SK-N-SH (cell line): ENCODE measurements at regions not wholly inside any gene's neighbourhood (a gene's known extent, or its start where the extent isn't known, plus 50 kb on each side); places are given as distances from the start of the nearest gene placed in this dataset.

Experiments
- CTCF ChIA-PET: fragments of 300-600, 350-600 bp; formaldehyde crosslinking; extraction: SDS; loops from one replicate; lab custom pipeline; 2021; lab: Yijun Ruan, JAX
- POLR2A ChIA-PET: fragments of 350-600 bp; sonication (Branson Sonifier 250); formaldehyde crosslinking; extraction: SDS; loops from one replicate; lab custom pipeline; 2020; ENCODE audit warnings: antibody characterized with exemption, inconsistent platforms; lab: Yijun Ruan, JAX
- DNase-seq: peaks from one replicate; pipeline ENCODE4 v3.0.0; 2012
- H2AFZ ChIP-seq: fragments of 200-600 bp; sonication (generic); 2 replicates; pipeline ENCODE4 v1.8.1; 2016; ENCODE audit warnings: antibody characterized with exemption, mild to moderate bottlenecking, low read depth
- H3F3A ChIP-seq: fragments of 200-600 bp; sonication (generic); replicated peaks from 2 replicates; pipeline ENCODE3; 2016; ENCODE audit warnings: antibody characterized with exemption, mild to moderate bottlenecking; ENCODE audit not compliant: insufficient read depth
- H3K27ac ChIP-seq, 2 experiments: fragments of 200-500 bp in 1 of 2; fragments of 200-600 bp in 1 of 2; sonication (Bioruptor generic) in 1 of 2; sonication (generic), shearing (Covaris generic) in 1 of 2; 2 replicates each; pipeline versions ENCODE4 v1.5.1 to v1.6.1; 2014 to 2016; ENCODE audit warnings: low read depth in 2 of 2, inconsistent platforms in 1 of 2, low read length in 1 of 2, mild to moderate bottlenecking in 1 of 2, mixed read lengths in 1 of 2
- H3K27me3 ChIP-seq: fragments of 200-600 bp; sonication (generic), shearing (Covaris generic); 2 replicates; pipeline ENCODE4 v1.6.1; 2016; ENCODE audit warnings: mixed run types; ENCODE audit not compliant: insufficient read depth
- H3K36me3 ChIP-seq, 2 experiments: fragments of 200-500 bp in 1 of 2; fragments of 200-600 bp in 1 of 2; sonication (Bioruptor generic) in 1 of 2; sonication (generic) in 1 of 2; replicated peaks in 1 of 2; 2 replicates each; pipeline versions ENCODE3 to v1.5.1; 2014 to 2016; ENCODE audit warnings: low read length in 1 of 2, mild to moderate bottlenecking in 1 of 2; ENCODE audit not compliant: insufficient read depth in 2 of 2, control insufficient read depth in 1 of 2
- H3K4me1 ChIP-seq, 2 experiments: fragments of 200-500 bp in 1 of 2; fragments of 200-600 bp in 1 of 2; sonication (Bioruptor generic) in 1 of 2; sonication (generic), shearing (Covaris generic) in 1 of 2; 2 replicates each; pipeline versions ENCODE4 v1.5.1 to v1.6.1; 2014 to 2016; ENCODE audit warnings: low read depth in 1 of 2, low read length in 1 of 2, mixed run types in 1 of 2; ENCODE audit not compliant: insufficient read depth in 2 of 2, control insufficient read depth in 1 of 2
- H3K4me2 ChIP-seq: fragments of 200-600 bp; sonication (generic), shearing (Covaris generic); 2 replicates; pipeline ENCODE4 v1.6.1; 2017; ENCODE audit warnings: mixed run types
- H3K4me3 ChIP-seq, 2 experiments: fragments of 200-500 bp in 1 of 2; fragments of 200-600 bp in 1 of 2; sonication (Bioruptor generic) in 1 of 2; sonication (generic), shearing (Covaris generic) in 1 of 2; 2 replicates each; pipeline versions ENCODE4 v1.5.1 to v1.8.1; 2014 to 2016; ENCODE audit warnings: low read depth in 2 of 2, inconsistent platforms in 1 of 2, low read length in 1 of 2, mild to moderate bottlenecking in 1 of 2, mixed read lengths in 1 of 2, moderate library complexity in 1 of 2
- H3K79me2 ChIP-seq: fragments of 200-600 bp; sonication (generic); 2 replicates; pipeline ENCODE4 v1.8.1; 2017; ENCODE audit warnings: mild to moderate bottlenecking; ENCODE audit not compliant: insufficient read depth
- H3K9ac ChIP-seq: fragments of 200-600 bp; sonication (generic); 2 replicates; pipeline ENCODE4 v1.6.1; 2017; ENCODE audit warnings: mixed run types
- H3K9me2 ChIP-seq: fragments of 200-600 bp; sonication (generic); 2 replicates; pipeline ENCODE4 v1.6.1; 2017; ENCODE audit warnings: mixed run types
- H3K9me3 ChIP-seq: fragments of 200-600 bp; sonication (generic); 2 replicates; pipeline ENCODE4 v1.6.1; 2017; ENCODE audit warnings: mixed run types, mild to moderate bottlenecking, moderate library complexity
- H4K20me1 ChIP-seq: fragments of 200-600 bp; sonication (generic); 2 replicates; pipeline ENCODE4 v1.6.1; 2017; ENCODE audit warnings: mild to moderate bottlenecking, mixed run types; ENCODE audit not compliant: insufficient read depth
- ELF1 ChIP-seq: IDR thresholded peaks from 2 replicates; pipeline ENCODE4 v1.4.0; 2012
- EP300 ChIP-seq, 2 experiments: IDR thresholded peaks; 2 replicates each; pipeline versions ENCODE4 v1.4.0 to v1.6.1; 2012; ENCODE audit warnings: borderline replicate concordance in 1 of 2, low read depth in 1 of 2, low read length in 1 of 2
- EZH2phosphoT487 ChIP-seq: fragments of 200-600 bp; sonication (generic); IDR thresholded peaks from 2 replicates; pipeline ENCODE4 v1.6.1; 2017; ENCODE audit warnings: low read depth, mixed run types, mild to moderate bottlenecking, antibody characterized with exemption, moderate library complexity, borderline replicate concordance
- FOXM1 ChIP-seq: IDR thresholded peaks from 2 replicates; pipeline ENCODE4 v1.4.0; 2012; ENCODE audit warnings: low read depth, mild to moderate bottlenecking
- GABPA ChIP-seq: IDR thresholded peaks from 2 replicates; pipeline ENCODE4 v1.4.0; 2012; ENCODE audit warnings: low read depth, mild to moderate bottlenecking
- JUND ChIP-seq: IDR thresholded peaks from 2 replicates; pipeline ENCODE4 v1.4.0; 2012
- MXI1 ChIP-seq: IDR thresholded peaks from 2 replicates; pipeline ENCODE4 v1.6.1; 2012; ENCODE audit warnings: mild to moderate bottlenecking, low read depth, low read length, improper control_type of control experiment
- NFIC ChIP-seq: IDR thresholded peaks from 2 replicates; pipeline ENCODE4 v1.4.0; 2012; ENCODE audit warnings: borderline replicate concordance
- RAD21 ChIP-seq: IDR thresholded peaks from 2 replicates; pipeline ENCODE4 v1.6.1; 2012; ENCODE audit warnings: mild to moderate bottlenecking, low read length
- RFX5 ChIP-seq: IDR thresholded peaks from 2 replicates; pipeline ENCODE4 v1.6.1; 2012; ENCODE audit warnings: mild to moderate bottlenecking, improper control_type of control experiment, low read length
- RXRA ChIP-seq: IDR thresholded peaks from 2 replicates; pipeline ENCODE4 v1.4.0; 2012; ENCODE audit warnings: low read depth, mild to moderate bottlenecking, borderline replicate concordance
- SIN3A ChIP-seq: IDR thresholded peaks from 2 replicates; pipeline ENCODE4 v1.6.1; 2012; ENCODE audit warnings: low read depth, mild to moderate bottlenecking, low read length, moderate library complexity, borderline replicate concordance
- SMC3 ChIP-seq: IDR thresholded peaks from 2 replicates; pipeline ENCODE4 v1.6.1; 2012; ENCODE audit warnings: low read depth, low read length, improper control_type of control experiment
- TCF12 ChIP-seq: IDR thresholded peaks from 2 replicates; pipeline ENCODE4 v1.4.0; 2012
- WGBS: methylation state at CpG from one replicate; pipeline ENCODE4 v1.1.6; 2017; ENCODE audit warnings: low lambda C conversion rate; 5-methylcytosine and 5-hydroxymethylcytosine counted together
- TF ChIP-seq, protein P1 (sequence below): fragments of 150-350 bp; IDR thresholded peaks from 2 replicates; pipeline ENCODE4 v1.6.1; 2017; ENCODE audit warnings: antibody characterized with exemption, low read length, low read depth, borderline replicate concordance
- TF ChIP-seq, protein P2 (sequence below): IDR thresholded peaks from 2 replicates; pipeline ENCODE4 v1.6.1; 2012; ENCODE audit warnings: mild to moderate bottlenecking, low read depth, low read length, moderate library complexity
- TF ChIP-seq, protein P3 (sequence below): fragments of 200-600 bp; sonication (generic); IDR thresholded peaks from 2 replicates; pipeline ENCODE4 v1.6.1; 2017; ENCODE audit warnings: antibody characterized with exemption, mild to moderate bottlenecking, moderate library complexity

DNA sequence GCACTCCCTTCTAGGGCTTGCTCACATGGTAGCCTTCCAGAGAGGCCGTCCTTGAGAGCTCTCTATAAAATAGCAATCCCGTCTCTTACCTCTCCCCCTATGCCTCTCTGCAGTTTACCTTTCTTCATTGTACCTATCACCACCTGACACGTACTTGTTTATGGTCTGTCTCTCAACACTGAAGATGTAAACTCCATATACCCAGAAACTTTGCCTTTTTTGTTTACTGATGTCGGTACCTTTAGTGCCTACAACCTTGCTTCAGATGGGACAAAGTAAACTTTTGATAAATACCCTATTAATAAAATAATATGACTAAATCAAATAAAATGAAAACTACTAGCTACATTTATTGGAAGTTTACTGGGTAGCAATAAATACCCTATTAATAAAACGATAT is 220.6 kb downstream of the GPAM start:
- DNase-seq: no peak
- no peaks in the 10 kb centered on the region for H3K9me2 ChIP-seq
- TF ChIP-seq NFIC: no peak
- TF ChIP-seq RFX5: no peak
- TF ChIP-seq ELF1: no peak
- no peak for TF ChIP-seq MXI1
- TF ChIP-seq, protein P1, sequence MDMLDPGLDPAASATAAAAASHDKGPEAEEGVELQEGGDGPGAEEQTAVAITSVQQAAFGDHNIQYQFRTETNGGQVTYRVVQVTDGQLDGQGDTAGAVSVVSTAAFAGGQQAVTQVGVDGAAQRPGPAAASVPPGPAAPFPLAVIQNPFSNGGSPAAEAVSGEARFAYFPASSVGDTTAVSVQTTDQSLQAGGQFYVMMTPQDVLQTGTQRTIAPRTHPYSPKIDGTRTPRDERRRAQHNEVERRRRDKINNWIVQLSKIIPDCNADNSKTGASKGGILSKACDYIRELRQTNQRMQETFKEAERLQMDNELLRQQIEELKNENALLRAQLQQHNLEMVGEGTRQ: no peak
- TF ChIP-seq SMC3: no peak
- TF ChIP-seq RAD21: no peak
- no peak for TF ChIP-seq JUND
- no peak for TF ChIP-seq FOXM1
- TF ChIP-seq, protein P2, sequence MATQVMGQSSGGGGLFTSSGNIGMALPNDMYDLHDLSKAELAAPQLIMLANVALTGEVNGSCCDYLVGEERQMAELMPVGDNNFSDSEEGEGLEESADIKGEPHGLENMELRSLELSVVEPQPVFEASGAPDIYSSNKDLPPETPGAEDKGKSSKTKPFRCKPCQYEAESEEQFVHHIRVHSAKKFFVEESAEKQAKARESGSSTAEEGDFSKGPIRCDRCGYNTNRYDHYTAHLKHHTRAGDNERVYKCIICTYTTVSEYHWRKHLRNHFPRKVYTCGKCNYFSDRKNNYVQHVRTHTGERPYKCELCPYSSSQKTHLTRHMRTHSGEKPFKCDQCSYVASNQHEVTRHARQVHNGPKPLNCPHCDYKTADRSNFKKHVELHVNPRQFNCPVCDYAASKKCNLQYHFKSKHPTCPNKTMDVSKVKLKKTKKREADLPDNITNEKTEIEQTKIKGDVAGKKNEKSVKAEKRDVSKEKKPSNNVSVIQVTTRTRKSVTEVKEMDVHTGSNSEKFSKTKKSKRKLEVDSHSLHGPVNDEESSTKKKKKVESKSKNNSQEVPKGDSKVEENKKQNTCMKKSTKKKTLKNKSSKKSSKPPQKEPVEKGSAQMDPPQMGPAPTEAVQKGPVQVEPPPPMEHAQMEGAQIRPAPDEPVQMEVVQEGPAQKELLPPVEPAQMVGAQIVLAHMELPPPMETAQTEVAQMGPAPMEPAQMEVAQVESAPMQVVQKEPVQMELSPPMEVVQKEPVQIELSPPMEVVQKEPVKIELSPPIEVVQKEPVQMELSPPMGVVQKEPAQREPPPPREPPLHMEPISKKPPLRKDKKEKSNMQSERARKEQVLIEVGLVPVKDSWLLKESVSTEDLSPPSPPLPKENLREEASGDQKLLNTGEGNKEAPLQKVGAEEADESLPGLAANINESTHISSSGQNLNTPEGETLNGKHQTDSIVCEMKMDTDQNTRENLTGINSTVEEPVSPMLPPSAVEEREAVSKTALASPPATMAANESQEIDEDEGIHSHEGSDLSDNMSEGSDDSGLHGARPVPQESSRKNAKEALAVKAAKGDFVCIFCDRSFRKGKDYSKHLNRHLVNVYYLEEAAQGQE: no peak
- TF ChIP-seq, protein P3, sequence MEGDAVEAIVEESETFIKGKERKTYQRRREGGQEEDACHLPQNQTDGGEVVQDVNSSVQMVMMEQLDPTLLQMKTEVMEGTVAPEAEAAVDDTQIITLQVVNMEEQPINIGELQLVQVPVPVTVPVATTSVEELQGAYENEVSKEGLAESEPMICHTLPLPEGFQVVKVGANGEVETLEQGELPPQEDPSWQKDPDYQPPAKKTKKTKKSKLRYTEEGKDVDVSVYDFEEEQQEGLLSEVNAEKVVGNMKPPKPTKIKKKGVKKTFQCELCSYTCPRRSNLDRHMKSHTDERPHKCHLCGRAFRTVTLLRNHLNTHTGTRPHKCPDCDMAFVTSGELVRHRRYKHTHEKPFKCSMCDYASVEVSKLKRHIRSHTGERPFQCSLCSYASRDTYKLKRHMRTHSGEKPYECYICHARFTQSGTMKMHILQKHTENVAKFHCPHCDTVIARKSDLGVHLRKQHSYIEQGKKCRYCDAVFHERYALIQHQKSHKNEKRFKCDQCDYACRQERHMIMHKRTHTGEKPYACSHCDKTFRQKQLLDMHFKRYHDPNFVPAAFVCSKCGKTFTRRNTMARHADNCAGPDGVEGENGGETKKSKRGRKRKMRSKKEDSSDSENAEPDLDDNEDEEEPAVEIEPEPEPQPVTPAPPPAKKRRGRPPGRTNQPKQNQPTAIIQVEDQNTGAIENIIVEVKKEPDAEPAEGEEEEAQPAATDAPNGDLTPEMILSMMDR: no peak
- TF ChIP-seq TCF12: no peak
- no peak for TF ChIP-seq RXRA
- TF ChIP-seq GABPA: no peak
- TF ChIP-seq EZH2phosphoT487: no peak
- no peak for TF ChIP-seq EP300 (IDR thresholded peaks at IDR 0.05; ENCODE audit: borderline replicate concordance in 1 of 2, low read depth in 1 of 2, low read length in 1 of 2)
- TF ChIP-seq SIN3A: no peak
- H2AFZ ChIP-seq: no peak overlapping the region
- POLR2A ChIA-PET: no interaction called here
- H4K20me1 ChIP-seq: no peaks in the 10 kb centered on the region
- no peak overlapping the region for H3K27ac ChIP-seq
- 10% methylated on average over 5 of the region's 5 CpGs for WGBS
- no peaks in the 10 kb centered on the region for H3K9me3 ChIP-seq
- H3F3A ChIP-seq: no peaks in the 10 kb centered on the region
- no peaks in the 10 kb centered on the region for H3K36me3 ChIP-seq
- no peak overlapping the region for H3K4me2 ChIP-seq
- H3K4me3 ChIP-seq: no peak overlapping the region
- H3K79me2 ChIP-seq: no peaks in the 10 kb centered on the region
- no peaks in the 10 kb centered on the region for H3K27me3 ChIP-seq
- H3K4me1 ChIP-seq: peaks cover 0 to 4% of the 10 kb centered on the region in 2 experiments; a peak in 1 of 4 replicates
- no peak overlapping the region for H3K9ac ChIP-seq
- CTCF ChIA-PET: interaction anchor here (0.6 kb wide), 1 partner anchor 940 kb away, joined by 3 read pairs; no protein-coding TSS in a partner anchor
